DOHH2 (cell line): ENCODE measurements at regions not wholly inside any gene's neighbourhood (a gene's known extent, or its start where the extent isn't known, plus 50 kb on each side); places are given as distances from the start of the nearest gene placed in this dataset.

ENCODE experiments used
- H3F3A ChIP-seq: fragments of 200-600 bp; sonication (generic), shearing (Covaris generic); 2 replicates; pipeline ENCODE4 v1.6.0; 2016; ENCODE audit warnings: antibody characterized with exemption, mild to moderate bottlenecking; ENCODE audit not compliant: control insufficient read depth, insufficient read depth
- H3K27ac ChIP-seq: fragments of 200-600 bp; sonication (generic); 2 replicates; pipeline ENCODE4 v1.5.1; 2014; ENCODE audit warnings: low read depth, mild to moderate bottlenecking, low read length, moderate library complexity
- H3K27me3 ChIP-seq: fragments of 200-600 bp; sonication (generic); 2 replicates; pipeline ENCODE4 v1.6.1; 2014; ENCODE audit warnings: mild to moderate bottlenecking, low read length, mixed read lengths; ENCODE audit not compliant: control insufficient read depth
- H3K36me3 ChIP-seq: fragments of 200-600 bp; sonication (generic); 2 replicates; pipeline ENCODE4 v1.6.1; 2014; ENCODE audit warnings: mild to moderate bottlenecking, low read length, moderate library complexity, mixed read lengths; ENCODE audit not compliant: control insufficient read depth
- H3K4me1 ChIP-seq: fragments of 200-600 bp; sonication (generic); 2 replicates; pipeline ENCODE4 v1.6.1; 2014; ENCODE audit warnings: mild to moderate bottlenecking, low read length, mixed read lengths; ENCODE audit not compliant: control insufficient read depth
- H3K4me2 ChIP-seq: fragments of 200-600 bp; sonication (generic); 2 replicates; pipeline ENCODE4 v1.6.0; 2014; ENCODE audit warnings: mild to moderate bottlenecking, low read length, moderate library complexity
- H3K4me3 ChIP-seq: fragments of 200-600 bp; sonication (generic); 2 replicates; pipeline ENCODE4 v1.5.1; 2014; ENCODE audit warnings: mild to moderate bottlenecking, low read length, mixed read lengths
- H3K79me2 ChIP-seq: fragments of 200-600 bp; sonication (generic); 2 replicates; pipeline ENCODE4 v1.6.1; 2014; ENCODE audit warnings: mild to moderate bottlenecking, low read length, mixed read lengths; ENCODE audit not compliant: control insufficient read depth
- H3K9me2 ChIP-seq: fragments of 200-600 bp; sonication (generic); replicated peaks from 2 replicates; pipeline ENCODE4 v1.6.1; 2014; ENCODE audit warnings: mild to moderate bottlenecking, low read length, mixed read lengths; ENCODE audit not compliant: control insufficient read depth
- H3K9me3 ChIP-seq: fragments of 200-600 bp; sonication (generic); 2 replicates; pipeline ENCODE4 v1.6.1; 2014; ENCODE audit warnings: antibody characterized with exemption, low read length, mixed read lengths; ENCODE audit not compliant: control insufficient read depth, insufficient read depth
- H4K20me1 ChIP-seq: fragments of 200-600 bp; sonication (generic); 2 replicates; pipeline ENCODE4 v1.6.0; 2014; ENCODE audit warnings: low read depth, mild to moderate bottlenecking, antibody characterized with exemption, low read length, moderate library complexity; ENCODE audit not compliant: control insufficient read depth, insufficient read depth
- EZH2phosphoT487 ChIP-seq: fragments of 200-600 bp; sonication (generic); IDR thresholded peaks from 2 replicates; pipeline ENCODE4 v1.6.1; 2017; ENCODE audit warnings: borderline replicate concordance, mild to moderate bottlenecking, antibody characterized with exemption, low read length, moderate library complexity, mixed read lengths
- TF ChIP-seq, protein P1 (sequence below): fragments of 200-600 bp; sonication (generic); IDR thresholded peaks from one replicate; pipeline ENCODE4 v1.5.1; 2014; ENCODE audit warnings: antibody characterized with exemption, mild to moderate bottlenecking, low read depth, low read length; ENCODE audit not compliant: poor library complexity, severe bottlenecking

DNA sequence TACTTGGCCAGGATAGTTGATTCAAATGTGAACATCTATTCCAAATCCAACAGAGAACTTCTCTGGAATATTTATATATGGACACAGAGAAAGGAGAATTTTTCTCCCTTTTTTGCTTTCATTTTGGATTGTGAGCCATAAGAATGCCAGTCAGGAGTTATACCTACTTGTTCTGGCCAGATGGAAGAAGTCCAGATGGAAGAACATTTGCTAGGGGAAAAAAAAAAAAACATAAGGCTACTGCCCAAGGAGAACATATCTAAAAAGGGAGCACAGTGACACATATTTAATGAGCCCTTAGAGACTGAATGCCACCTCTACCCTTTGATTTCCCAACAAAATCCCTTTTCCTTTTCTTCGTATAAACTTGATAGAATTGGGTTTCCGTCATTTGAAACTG is 61.7 kb upstream of the PPP2R2B start:
- TF ChIP-seq EZH2phosphoT487, result no peak
- TF ChIP-seq, protein P1, sequence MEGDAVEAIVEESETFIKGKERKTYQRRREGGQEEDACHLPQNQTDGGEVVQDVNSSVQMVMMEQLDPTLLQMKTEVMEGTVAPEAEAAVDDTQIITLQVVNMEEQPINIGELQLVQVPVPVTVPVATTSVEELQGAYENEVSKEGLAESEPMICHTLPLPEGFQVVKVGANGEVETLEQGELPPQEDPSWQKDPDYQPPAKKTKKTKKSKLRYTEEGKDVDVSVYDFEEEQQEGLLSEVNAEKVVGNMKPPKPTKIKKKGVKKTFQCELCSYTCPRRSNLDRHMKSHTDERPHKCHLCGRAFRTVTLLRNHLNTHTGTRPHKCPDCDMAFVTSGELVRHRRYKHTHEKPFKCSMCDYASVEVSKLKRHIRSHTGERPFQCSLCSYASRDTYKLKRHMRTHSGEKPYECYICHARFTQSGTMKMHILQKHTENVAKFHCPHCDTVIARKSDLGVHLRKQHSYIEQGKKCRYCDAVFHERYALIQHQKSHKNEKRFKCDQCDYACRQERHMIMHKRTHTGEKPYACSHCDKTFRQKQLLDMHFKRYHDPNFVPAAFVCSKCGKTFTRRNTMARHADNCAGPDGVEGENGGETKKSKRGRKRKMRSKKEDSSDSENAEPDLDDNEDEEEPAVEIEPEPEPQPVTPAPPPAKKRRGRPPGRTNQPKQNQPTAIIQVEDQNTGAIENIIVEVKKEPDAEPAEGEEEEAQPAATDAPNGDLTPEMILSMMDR, result no peak

DNA sequence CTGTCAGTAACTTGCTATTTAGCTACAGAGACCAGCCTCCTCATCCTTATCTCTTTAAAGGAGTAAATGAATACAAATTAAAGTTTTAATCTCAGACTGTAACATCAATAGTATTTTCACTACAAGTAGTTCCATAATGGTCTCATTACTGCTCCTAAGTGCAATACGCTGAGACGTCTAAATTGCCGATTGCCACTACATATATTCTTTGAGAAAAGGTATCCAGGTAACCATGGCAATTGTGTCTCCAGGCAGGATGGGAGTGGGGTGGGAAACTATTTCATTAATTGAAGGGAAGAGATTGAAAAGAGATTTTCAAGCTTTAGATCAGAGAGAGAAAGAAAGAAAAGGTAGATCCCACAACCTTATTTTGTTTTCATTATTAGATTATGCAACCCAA is 65.5 kb upstream of the PPP2R2B start:
- H4K20me1 ChIP-seq, result no peaks in the 10 kb centered on the region
- H3K27ac ChIP-seq, result no peak overlapping the region
- H3K9me3 ChIP-seq, result peaks cover 4% of the 10 kb centered on the region
- no peaks in the 10 kb centered on the region for H3K79me2 ChIP-seq
- H3K36me3 ChIP-seq, result no peaks in the 10 kb centered on the region
- no peaks in the 10 kb centered on the region for H3F3A ChIP-seq
- no peak overlapping the region for H3K4me2 ChIP-seq
- H3K27me3 ChIP-seq, result no peaks in the 10 kb centered on the region
- TF ChIP-seq, protein P1, result no peak
- no peak for TF ChIP-seq EZH2phosphoT487
- no peaks in the 10 kb centered on the region for H3K4me1 ChIP-seq
- H3K9me2 ChIP-seq, result no peaks in the 10 kb centered on the region
- no peak overlapping the region for H3K4me3 ChIP-seq

More for the DNA sequence above, 61.7 kb upstream of the PPP2R2B start:
- no peak overlapping the region for H3K4me2 ChIP-seq
- no peak overlapping the region for H3K27ac ChIP-seq
- H3K4me1 ChIP-seq, result no peaks in the 10 kb centered on the region
- H3K4me3 ChIP-seq, result no peak overlapping the region
- H3K9me2 ChIP-seq, result no peaks in the 10 kb centered on the region
- no peaks in the 10 kb centered on the region for H4K20me1 ChIP-seq
- H3K9me3 ChIP-seq, result no peaks in the 10 kb centered on the region
- no peaks in the 10 kb centered on the region for H3F3A ChIP-seq
- H3K79me2 ChIP-seq, result no peaks in the 10 kb centered on the region
- no peaks in the 10 kb centered on the region for H3K27me3 ChIP-seq
- no peaks in the 10 kb centered on the region for H3K36me3 ChIP-seq

DNA sequence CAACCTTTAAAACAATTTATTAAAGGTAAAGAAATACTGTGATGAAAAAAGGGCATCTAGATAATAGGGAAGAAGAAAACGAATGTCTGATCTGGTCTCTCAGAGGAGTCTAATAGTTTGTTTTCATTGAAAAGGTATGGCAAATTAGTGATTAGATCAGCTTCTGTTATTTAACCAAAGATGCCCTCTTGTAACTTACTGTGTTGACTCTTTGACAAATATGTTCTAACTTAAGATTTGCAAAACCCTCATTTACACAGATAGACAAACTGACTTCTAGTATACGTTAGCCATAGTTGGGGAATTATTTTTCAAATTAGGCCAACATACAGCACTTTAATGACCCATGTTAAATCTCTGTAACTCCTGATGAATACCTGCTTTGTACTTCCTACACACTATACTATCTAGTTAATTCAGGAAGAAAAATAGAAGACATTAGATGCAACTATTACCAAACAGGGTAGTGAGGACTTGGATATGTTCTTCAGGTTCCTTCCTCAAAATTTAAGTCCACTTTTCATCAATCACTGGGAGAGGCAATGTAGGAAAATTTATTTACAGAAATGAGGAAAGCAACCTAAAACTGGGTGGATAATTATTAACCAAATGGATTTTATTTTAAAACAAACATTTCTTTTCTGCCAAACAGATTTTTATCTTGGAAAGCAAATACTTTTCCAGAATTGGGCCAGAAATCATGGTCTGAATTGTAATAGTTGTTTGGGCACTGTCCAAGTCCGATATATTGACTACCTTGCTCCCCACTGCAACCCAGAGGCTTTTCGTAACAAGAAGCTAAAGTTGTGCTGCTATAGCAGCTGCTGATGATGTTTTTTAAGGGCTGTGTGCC is 66.4 kb upstream of the PPP2R2B start:
- Histone ChIP-seq H3K9me3 (peaks cover 4% of the 10 kb centered on the region), H3K4me2 (no peak overlapping the region), H3K27me3 (no peaks in the 10 kb centered on the region), H3K4me3 (no peak overlapping the region), H3K27ac (no peak overlapping the region), H3K79me2 (no peaks in the 10 kb centered on the region), H3F3A (no peaks in the 10 kb centered on the region), H3K4me1 (no peaks in the 10 kb centered on the region), H3K36me3 (no peaks in the 10 kb centered on the region), H4K20me1 (no peaks in the 10 kb centered on the region), H3K9me2 (no peaks in the 10 kb centered on the region)
- TF ChIP-seq EZH2phosphoT487, result no peak
- TF ChIP-seq, protein P1, result no peak
